HG02642 (cell line): ENCODE measurements at regions not wholly inside any gene's neighbourhood (a gene's known extent, or its start where the extent isn't known, plus 50 kb on each side); places are given as distances from the start of the nearest gene placed in this dataset.
A peak's percentile ranks its signal among the peaks of the same experiment; 100 is the strongest.

Experiments
- ATAC-seq: cut with Tn5 transposase; IDR thresholded peaks from one replicate; pipeline ENCODE4 v1.9.1; 2021; ENCODE audit warnings: mild to moderate bottlenecking; ENCODE audit not compliant: unreplicated experiment, poor library complexity

- no peak for ATAC-seq
These were observed 102.1 kb upstream of the DAAM1 start for GRCh38 chr14:59086241-59086882.

DNA sequence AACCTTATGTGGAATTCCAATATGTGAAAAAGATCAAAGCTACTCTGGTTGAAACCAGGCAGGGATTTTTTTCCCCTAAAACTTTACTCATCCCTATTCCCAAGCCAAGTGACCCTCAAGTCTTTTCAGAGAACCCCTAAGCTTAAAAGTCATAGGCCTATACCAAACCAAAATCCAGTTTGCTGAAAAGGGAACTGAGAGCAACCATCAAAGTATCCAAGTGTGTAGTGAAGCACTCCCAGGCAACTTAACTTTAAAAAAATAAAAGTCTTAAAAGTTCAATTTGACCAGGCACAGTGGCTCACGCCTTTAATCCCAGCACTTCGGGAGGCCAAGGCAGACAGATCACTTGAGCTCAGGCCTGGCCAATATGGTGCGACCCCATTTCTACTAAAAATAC, 101.2 kb upstream of the DAAM1 start:
- no peak for ATAC-seq

- ATAC-seq, result no peak
These were observed 100.8 kb upstream of the DAAM1 start for GRCh38 chr14:59087711-59088110.

DNA sequence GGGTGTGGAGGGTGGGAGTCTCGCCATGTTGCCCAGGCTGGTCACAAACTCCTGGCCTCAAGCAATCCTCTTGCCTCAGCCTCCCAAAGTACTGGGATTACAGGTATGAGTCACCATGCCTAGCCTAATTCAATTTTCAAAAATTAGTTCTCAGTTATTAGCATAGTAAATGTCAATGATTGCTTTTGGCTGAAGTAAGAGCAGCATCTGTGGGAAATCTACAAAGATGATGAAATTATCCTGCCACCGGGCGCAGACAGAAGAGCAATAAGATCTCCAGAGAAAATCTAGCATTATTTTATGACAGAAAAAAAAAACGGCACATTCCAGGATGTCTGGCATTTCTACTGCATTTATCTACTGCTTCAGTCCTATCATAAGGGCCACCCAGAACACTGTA, 97.9 kb upstream of the DAAM1 start:
- ATAC-seq, result no peak

DNA sequence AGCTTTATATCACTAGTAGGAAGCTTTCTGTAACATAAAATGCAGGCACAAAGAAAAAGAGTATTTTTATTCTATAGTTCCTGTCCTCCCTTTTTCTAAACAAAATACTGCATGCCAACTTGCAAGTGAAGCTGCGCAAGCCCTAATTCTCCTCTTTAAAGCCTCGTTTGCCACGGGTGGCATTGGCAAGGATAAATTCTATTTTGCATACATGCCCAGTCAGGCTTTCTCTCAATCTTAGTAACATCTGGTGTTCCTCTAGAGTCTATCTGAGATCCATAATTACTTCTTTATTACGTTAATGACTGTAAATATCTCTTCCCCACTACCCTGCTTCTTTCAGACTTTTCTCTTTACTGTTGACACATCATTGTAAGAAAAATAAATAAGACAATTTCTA, 97.1 kb upstream of the DAAM1 start:
- ATAC-seq, result no peak

DNA sequence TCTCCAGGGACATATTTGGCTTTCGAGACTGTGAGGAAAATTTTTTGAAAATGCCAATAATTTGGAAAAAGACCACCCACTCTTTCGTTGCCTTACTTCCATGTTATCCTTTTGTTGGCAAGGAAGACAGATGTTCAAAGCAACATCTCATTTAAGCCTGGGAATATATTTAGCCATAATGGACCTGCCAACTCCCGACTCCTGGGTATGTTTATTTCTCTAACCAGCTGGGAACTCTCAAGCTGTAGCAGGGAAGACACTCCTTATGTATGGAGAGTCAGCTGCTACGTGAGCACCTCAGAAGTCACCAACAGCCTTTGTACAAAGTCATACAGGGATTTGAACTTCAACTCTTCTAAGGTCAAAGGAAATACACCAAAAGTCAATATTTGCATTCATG, 96.5 kb upstream of the DAAM1 start:
- ATAC-seq, result no peak

DNA sequence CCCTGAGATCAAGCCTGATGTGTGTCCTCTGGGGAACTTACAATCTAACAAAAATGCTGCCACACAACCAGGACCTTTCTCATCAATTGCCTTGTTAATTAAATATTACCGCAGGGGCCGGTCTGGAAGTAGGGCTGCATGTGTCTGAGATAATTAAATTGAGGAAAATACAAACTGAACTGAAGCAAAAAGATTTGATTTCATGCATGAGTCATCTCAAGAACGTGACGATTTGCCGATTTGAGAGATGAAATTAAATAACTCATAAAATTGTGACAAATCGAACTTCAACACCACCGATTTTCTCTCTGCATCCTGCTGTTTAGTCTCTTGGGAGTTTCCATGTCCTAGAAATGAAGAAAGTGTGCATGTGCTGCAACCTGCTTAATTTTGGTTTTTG, 94.6 kb upstream of the DAAM1 start:
- no peak for ATAC-seq

- no peak for ATAC-seq
These were observed 92.2 kb upstream of the DAAM1 start for GRCh38 chr14:59096303-59096702.

DNA sequence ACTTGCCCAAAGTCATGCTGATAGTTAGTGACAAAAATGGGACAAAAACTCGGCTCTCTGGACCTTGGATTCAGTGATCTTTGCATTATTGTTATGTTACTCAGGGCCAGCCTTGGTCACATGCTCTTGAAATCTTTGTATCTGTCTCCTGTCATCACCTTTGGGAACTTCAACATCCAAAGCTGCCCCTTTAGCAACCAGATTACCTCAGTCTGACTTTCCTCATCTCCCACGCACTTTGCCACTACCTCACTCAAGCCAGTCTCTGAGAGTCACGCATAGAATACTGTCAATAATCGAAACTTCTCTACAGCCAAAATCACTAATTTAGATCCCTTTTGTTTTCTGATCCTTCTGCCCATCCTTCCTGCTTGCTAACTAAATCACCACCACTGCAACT, 90.8 kb upstream of the DAAM1 start:
- no peak for ATAC-seq

DNA sequence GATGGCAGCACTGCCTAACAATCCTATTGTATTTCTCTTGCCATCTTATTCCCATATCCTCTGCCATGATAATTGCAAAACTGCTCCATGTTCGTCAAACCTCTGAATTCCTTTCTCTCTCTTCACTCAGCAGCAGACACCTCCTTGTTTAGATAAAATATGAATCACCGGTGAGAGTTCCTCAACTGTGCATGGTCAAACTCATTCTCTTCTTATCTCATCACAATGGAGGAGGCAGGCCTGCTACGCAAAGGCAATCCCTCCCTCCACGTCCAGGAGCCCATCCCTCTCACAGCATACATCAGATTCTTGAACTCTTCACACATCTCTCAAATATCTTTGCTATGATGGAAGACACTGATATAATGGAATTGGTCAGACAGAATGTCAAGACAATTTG, 90.1 kb upstream of the DAAM1 start:
- no peak for ATAC-seq

GRCh38 chr14:59100205-59100604, 88.3 kb upstream of the DAAM1 start:
- no peak for ATAC-seq

GRCh38 chr14:59101476-59101875, 87.0 kb upstream of the DAAM1 start:
- ATAC-seq, result no peak

- no peak for ATAC-seq
These were observed 85.1 kb upstream of the DAAM1 start for GRCh38 chr14:59103396-59103795.

DNA sequence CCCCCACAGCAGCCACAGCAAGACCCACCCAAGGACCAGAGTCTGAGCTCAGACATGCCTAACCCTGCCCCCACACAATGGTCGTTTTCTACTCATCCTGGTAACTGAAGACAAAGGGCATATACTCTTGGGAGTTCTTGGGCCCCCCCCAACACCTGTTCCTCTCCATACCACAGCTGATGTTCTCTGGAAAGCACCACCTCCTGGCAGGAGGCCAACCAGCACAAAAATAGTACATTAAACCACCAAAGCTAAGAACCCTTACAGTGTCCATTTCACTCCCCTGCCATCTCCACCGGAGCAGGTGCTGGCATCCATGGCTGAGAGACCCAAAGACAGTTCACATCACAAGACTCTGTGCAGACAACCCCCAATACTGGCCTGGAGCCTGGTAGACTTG, 80.6 kb upstream of the DAAM1 start:
- ATAC-seq, result no peak

- no peak for ATAC-seq
These were observed 71.5 kb upstream of the DAAM1 start for GRCh38 chr14:59116984-59117415.

GRCh38 chr14:59117754-59118528, 70.5 kb upstream of the DAAM1 start:
- no peak for ATAC-seq

DNA sequence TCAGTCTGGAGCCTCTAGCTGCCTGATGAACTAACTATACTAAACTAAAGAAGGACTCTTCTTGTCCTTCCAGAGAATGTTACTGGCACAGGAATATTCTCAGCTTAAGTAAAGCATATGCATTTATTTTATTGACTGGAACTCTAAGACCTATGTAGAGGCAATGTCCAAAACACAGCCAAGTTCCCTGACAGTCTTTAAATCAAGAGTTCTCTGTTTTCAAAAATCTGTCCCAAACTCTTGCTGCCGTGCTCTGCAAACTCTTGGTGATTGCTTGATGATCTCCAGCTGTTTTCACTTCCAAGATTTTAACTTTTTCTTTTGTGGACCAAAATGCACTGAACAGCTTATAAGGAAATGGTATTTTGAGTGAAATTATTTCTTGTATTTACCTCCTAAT, 67.5 kb upstream of the DAAM1 start:
- ATAC-seq, result no peak

- ATAC-seq, result no peak
These were observed 64.9 kb upstream of the DAAM1 start for GRCh38 chr14:59123531-59123930.

DNA sequence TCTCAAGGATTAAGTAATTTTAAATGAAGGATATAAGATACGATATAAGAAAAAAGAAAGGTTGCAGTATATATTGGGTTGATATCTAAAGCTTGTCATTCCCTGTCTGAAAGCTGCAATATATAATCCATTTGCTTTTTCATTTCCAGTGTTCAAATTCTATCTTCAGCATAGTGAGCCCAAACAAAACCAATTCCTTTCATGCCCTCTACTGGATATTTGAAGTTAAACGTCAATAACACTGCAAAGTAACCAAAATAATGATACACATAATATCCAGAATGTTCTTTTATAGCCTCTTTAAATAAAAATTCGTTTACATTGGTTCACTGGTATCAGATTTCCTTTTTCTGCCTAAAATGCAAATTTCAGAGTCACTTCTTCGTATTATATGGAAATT, 64.5 kb upstream of the DAAM1 start:
- no peak for ATAC-seq

GRCh38 chr14:59125156-59125555, 63.3 kb upstream of the DAAM1 start:
- no peak for ATAC-seq

- ATAC-seq, result peak; percentile 56
These were observed 61.6 kb upstream of the DAAM1 start for GRCh38 chr14:59126714-59127436.

DNA sequence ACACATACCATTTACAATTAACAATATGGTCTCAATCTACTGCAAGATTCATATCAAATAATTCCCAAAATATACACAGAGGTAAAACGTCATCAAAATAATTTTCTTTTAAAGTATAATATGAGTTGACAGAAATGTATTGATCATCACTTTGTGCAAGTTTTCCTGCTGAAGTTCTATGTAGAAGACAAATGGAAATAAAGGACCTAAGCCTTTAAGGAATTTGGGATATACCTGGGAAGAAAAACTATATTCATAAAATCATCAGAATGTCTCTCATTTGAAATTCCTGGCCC, 61.1 kb upstream of the DAAM1 start:
- no peak for ATAC-seq
